ENCODE measurements at regions not wholly inside any gene's neighbourhood (a gene's known extent, or its start where the extent isn't known, plus 50 kb on each side); places are given as distances from the start of the nearest gene placed in this dataset.

GRCh38 chr16:31710880-31711279 is 162.7 kb upstream of the ZNF267 start:
- TF ChIP-seq SP1 (IDR thresholded peaks at IDR 0.05) (no peak), ARNT (IDR thresholded peaks at IDR 0.05) (no peak), ELF4 (IDR thresholded peaks at IDR 0.05) (no peak), FOXK2 (IDR thresholded peaks at IDR 0.05) (no peak), FOXM1 (IDR thresholded peaks at IDR 0.05; ENCODE audit: borderline replicate concordance) (no peak)
